HG03159 (cell line): ENCODE measurements at regions not wholly inside any gene's neighbourhood (a gene's known extent, or its start where the extent isn't known, plus 50 kb on each side); places are given as distances from the start of the nearest gene placed in this dataset.

ENCODE experiments used
- ATAC-seq: cut with Tn5 transposase; IDR thresholded peaks from one replicate; pipeline ENCODE4 v1.9.1; 2021; ENCODE audit warnings: mild to moderate bottlenecking, moderate library complexity; ENCODE audit not compliant: unreplicated experiment

DNA sequence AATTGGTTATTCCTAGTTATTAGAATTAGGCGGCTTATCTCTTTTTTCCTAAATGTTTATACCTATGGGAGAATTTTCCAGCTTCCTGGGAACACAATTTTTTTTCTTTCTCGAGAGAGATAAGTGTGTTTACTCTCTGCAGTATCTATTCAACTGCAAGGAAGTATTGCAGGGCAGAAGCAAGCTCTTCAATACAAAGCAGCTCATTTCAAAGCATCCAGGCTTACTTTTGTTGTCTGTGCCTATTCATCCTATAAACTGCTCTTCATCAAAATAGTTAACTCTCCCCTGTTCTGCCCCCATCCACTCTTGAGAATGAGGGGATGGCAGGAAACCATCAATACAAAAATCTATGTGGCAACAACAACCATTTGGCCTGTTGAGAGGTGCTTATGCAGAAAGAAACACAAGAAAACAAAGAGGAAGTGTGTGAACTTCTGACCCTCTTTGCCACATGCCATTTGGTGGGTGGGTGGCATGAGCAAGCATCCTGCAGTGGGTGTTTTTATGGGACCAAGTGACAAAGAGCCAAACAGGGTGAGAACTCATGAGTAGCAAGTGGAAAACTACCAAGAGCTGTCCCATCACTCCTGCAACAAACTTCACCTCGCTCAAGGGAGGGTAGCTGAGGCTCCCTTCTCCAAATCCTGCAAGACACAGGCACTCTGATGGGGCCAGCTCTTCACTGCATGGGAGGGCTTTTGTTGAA is 50.6 kb upstream of the MRPS6 start:
- ATAC-seq, result no peak

DNA sequence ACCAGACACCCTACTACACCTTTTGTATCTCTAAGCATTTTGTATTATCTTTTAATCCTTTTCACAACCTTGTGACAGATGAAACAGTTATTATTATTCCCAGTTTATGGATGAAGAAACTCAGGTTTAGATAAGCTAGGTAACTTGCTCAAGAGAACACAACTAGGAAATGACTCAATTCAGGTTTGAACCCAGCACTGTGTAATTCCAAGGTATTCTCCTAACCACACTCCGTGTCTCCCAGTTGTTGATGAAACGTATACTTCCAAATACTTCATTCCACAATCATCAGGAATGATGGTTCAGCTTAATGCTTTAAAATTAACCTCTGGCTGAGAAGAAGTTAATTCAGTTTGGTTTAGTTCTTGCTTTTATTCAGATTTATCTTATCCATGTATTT is 51.7 kb upstream of the MRPS6 start:
- no peak for ATAC-seq

DNA sequence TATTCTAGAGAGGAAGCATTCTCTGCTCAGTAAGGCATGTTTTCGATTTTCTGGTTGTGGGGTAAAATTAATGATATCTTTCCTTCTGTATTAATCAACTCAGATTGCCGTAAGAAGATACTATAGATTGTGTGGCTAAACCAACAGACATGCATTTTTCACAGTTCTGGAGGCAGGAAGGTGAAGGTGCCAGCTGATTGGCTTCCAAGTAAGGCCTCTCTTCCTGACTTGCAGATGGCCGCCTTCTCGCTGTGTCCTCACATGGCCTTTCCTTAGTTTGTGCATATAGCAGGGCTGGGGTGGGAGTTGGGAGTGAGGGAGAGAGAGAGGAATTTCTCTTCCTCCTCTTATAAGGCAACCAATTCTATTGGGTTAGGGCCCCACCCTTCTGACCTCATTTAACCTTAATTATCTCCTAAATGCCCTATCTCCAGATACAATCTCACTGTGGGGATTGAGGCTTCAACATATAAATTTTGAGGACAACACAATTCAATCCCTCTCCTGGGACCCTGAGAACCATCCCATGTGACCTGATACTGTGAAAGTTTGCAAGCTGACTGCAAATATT is 52.3 kb upstream of the MRPS6 start:
- ATAC-seq, result no peak

DNA sequence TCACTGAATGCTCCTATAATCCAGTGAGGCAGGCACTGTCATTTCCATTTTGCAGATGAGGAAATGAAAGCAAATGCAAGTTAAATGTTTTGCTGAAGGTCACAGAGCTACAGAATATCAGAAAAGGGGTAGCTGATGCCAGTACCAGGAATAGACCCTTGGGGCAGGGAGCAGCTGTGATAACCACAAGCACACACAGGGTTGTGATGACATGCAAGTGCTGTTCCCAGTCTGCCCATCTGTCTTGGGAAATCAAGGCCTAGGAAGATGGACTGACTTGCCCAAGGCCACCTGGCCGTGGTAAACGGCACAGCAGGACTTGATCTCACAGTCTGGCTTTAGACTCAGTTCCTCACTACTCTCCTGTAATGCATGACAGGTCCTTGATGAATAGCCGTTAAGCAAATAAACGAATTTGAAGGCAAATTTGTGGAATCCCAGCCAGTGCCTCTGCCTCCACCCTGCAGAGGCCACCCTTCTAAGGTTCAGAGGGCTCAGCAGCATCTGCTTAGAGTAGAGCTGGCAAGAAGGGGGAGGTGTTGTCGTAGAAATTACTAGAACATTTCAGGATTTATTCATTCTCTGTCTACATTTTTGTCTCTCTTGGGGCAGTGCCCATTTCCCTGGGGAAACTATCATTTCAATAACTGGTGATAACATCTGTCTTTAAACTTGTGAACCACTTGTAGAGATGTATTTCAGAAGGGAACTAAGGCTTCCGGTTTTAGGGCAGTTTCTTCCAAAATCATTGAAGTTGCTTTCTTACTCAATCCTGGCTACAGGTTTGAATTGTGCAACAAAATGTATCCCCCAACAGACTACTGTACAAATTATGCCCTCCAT is 53.2 kb upstream of the MRPS6 start:
- peak; percentile 41 for ATAC-seq

DNA sequence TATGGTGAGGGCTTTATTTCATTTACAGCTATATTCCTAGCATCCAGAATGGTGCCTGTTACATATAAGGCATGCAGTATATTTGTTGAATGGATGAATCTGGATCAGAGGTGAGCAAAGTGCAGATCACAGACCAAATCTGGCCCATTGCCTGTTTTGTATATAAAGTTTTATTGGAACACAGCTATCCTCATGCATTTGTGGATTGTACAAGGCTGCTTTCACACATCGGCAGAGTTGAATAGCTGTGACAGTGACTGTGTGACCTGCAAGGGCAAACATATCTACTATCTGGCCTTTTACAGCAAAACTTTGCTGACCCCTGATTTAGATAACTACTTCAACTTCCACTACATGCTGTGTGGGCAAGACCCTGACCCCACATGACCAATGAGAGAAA is 54.0 kb upstream of the MRPS6 start:
- no peak for ATAC-seq

DNA sequence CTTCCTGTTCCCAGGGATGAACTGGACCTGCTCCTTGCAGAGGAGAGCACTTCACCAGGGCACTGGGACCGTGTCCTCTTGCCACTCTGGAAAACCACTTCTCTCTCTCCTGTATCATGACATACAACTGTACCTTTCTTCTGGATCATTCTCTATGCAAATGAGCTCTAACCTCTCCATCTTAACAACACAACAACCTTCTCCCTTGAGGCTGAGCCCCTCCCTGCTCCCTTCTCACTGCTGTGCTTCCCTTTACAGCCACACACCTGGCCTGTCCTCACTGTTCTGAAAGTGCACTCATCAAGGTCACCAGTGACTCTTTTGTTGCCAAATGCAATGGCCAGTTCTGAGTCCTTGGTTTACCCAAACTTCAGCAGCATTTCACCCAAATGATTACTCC is 54.5 kb upstream of the MRPS6 start:
- ATAC-seq, result no peak

DNA sequence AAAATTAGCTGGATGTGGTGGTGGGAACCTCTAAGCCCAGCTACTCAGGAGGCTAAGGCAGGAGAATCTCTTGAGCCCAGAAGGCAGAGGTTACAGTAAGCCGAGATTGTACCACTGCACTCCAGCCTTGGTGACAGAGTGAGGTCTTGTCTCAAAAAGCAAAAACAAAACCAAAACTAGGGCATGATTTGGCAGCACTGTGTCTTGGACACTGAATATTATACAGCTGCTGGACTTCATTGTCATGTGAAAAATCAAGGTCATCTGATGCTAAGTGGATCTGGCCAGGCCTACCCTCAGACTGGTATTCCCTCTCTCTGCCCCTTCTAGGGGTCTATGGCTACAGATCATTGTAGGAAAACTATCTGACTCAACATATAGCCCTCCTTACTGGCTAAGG is 55.2 kb upstream of the MRPS6 start:
- ATAC-seq, result no peak

DNA sequence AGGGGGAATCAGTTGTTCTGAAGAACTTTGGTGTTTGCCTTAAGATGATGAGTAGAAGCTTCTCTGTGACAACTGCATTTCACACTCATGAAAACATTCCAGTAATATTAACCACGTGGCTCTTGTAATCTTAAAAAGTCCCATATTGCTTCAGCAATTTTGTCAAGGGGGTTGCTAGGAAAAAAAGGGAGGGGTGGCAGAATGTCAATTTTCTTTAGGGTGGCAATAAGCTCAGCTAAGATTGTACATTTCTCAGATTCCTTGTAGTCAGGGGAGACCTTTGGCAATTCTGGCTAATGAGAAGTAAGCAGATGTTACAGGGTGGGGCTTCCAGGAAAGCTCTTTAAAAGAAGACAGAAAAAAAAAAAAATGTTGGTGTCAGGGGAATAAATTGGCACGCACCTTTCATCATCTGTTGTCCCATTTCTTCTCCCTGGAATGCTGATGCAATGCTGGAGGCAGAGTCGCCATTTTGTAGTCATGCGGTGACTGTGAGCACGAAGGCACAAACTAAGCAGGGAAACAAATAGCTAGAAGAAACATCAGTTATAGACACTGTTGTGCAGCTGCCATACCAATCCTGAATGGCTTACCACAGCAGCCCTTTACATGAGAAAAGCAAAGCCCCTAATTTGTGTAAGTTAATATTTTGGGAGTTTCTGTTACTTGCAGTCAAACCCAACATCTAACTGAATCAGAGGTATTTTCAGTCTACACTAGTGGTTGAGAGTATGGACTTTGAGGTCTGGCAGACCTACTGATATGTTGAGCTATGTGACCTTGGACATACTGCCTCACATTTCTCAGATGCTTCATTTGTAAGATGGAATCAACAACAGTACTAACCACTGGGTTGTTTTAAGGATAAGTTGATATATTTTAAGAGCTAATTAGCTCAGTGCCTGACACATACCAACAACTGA is 56.1 kb upstream of the MRPS6 start:
- no peak for ATAC-seq

DNA sequence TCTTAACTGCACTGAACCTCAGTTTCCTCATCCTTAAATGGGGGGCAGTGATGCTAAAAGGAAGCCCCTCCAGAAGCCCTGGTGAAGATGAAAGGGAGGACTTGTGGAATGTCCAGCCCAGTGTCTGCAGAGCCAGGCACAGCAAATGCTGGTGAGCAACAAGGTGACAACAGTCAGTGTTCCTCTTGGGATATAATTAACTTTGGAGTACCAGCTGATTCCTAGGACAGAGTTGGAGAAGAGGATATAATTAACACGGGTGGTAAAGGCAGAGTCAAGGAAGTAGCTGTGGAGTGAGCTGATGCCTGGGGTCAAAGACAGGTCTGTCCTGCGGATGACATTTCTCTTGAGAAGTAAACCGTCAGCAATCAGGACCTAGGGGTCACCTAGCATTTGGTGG is 60.7 kb upstream of the MRPS6 start:
- ATAC-seq, result no peak

DNA sequence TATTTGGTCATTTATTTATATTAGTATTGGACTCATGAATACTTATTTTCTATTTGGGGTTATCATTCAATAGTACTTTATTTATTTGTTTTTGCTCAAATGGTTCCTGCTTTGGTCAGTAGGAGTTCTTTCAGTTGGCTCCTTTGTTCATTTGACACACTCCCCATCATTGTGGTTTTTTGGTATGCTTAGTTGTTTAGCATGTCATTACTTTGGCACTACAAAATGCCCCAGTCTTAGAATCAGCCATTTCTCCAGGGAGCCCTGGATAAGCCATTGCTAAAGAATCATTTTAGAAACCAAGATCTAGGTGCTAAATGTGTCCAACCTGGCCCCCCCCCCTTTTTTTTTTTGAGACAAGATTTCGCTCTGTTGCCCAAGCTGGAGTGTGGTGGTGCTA is 61.7 kb upstream of the MRPS6 start:
- ATAC-seq, result no peak

DNA sequence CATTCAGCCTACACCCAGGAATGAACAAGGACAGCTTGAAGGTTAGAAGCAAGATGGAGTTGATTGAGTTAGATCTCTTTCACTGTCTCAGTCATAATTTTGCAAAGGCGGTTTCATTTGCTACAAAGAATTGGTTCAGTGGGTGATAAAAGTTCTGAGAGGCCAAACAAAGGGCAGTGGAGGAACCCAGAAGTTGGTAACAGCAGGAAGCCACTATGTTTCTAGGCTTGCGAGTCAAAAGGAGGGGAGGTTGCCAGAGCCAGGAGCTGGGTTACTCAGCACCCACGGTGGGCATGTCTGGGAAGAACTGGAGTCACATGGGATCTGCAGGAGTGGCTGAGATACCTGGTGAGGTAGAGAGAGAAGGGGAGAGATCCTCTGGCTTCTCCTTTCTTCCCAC is 64.2 kb upstream of the MRPS6 start:
- no peak for ATAC-seq

DNA sequence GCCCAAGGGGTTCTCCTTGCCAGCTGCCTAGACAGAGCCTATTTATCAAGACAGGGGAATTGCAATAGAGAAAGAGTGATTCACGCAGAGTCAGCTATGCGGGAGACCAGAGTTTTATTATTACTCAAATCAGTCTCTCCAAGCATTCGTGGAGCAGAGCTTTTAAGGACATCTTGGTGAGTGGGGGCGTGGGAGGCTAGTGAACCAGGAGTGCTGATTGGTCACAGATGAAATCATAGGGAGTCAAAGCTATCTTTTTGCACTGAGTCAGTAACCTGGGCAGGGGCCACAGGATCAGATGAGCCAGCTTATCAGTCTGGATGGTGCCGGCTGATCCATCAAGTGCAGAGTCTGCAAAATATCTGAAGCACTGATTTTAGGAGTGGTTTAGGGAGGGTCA is 64.8 kb upstream of the MRPS6 start:
- no peak for ATAC-seq

DNA sequence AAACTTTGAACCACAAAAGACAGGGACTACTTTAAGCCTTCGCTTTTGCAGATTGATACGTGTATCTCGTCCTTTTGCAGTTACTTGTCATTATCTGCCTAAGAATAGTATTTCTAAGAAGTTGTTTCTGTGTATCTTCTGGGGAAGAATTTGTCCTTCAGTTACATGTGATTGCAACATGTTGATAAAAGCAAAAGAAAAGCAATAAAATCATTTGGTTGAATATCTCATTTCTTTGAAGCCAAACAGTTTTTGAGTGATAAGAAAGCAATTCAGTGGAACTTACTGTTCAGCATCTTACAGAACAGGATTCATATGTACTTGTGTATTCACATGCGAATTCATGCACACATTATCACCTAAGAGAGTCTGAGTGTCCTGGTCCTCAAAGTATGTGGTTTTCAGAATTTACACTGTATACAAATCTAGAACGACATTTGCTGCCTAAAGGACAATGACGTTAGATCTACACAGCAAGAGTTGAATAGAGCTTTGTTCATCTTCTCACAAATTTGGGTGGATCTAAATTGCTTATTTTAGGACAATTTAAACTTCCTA is 66.7 kb upstream of the MRPS6 start:
- ATAC-seq, result no peak

DNA sequence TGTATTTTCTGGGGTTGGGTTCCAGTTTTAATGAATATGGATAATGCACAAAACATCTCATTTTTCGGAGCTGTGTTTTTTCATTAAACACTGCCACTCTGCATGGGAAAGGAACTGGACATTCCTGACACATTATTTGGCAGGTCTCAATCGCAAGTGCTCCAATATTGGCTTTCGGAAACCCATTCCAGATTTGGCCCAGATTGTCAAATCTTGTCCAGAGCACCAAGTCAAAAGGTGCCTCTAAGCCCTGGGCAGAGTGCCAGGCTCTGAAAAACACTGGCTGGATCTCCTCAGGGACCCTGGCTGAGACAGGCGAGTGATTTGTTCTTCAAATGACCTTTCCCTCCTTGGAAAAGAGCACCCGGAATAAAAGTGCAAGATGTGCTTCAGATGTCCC is 68.4 kb upstream of the MRPS6 start:
- no peak for ATAC-seq

DNA sequence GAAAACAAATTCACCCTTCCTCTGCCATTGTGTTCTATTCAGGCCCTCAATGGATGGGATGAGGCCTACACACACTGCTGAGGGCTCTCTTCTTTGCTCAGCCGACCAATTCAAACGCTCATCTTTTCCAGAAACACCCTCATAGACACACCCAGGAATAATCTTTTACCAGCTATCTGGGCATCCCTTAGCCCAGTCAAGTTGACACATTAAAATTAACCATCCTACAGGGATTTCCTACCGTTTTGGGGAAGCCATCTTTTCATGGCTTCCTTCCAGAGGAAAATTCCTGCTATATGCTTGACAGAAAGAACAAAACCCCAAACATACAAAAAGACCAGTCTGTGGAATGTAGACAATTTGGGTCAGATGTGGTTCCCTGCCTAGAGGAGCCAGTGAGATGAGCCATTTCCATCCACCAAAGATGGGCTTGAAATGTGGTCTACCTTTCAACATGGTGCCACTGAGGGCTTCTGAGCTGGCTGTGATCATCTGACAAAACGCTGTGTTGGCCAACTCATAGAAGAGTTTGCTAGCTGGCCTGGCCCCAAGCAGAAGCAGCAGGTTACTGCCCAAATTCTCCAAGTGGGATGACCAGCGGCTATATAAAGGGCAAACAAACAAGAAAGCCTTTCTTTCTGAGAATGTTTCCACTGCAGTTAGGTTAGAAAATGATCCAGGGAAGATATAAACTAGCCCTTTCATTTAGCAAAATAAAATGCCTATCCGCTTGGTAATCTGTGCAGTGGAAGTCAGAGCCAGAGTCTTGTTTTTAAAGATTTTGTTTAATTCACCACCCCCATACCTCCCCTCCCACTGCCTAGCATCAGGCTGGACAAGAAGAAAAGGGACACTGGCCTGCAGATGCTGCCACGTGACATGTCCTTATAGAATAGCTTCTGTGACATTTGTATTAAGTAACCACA is 69.1 kb upstream of the MRPS6 start:
- no peak for ATAC-seq

DNA sequence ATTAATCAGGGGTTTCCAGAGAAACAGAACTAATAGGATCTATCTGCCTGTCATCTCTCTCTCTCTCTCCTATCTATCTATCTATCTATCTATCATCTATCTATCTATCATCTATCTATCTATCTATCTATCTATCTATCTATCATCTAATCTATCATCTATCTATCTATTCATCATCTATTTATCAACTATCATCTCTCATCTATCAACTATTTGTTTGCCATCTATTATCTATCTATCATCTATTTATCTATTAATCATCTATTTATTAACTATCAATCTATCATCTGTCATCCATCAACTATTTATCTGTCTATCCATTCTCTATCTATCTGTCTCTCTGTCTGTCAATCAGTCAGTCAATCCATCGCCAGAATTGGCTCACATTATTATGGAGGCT is 70.0 kb upstream of the MRPS6 start:
- no peak for ATAC-seq

DNA sequence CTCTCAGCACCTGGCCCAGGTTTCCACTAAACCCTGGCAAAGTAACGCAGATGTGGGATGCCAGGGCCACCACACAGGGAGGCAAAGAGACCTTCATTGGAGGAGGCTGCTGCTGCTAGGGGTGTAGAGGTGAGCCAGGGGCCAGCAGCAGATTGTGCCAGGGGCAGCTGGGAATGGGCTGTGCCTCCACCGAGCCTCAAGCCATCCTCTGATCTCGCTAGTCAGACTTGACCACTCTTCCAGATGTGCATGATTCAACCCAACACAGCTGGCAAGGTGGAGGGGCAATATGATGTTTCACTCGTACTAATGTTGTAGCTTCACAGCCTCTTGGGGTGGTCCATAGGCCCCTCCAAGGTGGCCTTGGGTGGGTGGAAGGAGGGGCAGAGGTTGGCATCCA is 73.0 kb upstream of the MRPS6 start:
- ATAC-seq, result no peak

DNA sequence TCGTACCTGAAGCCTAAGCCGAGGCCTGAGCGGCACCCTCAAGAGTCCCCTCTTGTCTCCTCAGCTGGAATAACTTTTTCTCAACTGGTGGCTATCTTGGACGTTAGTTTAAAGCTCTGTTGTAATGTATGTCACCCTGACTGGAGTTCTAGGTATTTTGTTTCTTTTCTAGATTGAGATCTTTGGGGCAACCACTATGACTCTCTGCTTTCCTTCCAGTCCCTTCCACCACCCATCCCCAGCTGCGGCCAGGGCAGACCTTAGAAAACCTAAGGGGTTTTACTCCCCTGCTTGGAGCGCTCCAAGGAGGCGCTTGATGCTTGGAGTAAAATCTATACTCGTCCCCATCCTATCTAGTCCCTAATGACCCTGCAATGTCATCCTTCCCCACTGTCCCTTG is 74.6 kb upstream of the MRPS6 start:
- no peak for ATAC-seq

DNA sequence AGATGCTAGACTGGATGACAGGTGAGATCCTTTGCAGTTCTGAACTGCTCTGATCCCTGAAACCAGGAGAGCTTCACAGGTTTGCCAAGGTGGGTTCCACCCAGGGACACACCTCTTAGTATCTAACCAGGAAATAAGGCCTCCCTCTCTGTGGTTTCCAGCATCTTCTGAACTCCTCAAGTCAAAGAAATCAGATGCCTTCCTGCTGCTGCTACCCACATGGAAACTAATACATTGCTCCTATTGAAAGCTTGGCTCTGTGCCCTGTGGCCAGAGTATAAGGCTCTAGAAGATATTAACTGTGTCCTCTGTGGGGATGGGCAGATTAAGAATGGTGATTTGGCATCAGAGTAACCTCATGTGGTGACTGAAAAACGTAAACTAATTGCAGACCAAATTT is 75.0 kb upstream of the MRPS6 start:
- ATAC-seq, result no peak

DNA sequence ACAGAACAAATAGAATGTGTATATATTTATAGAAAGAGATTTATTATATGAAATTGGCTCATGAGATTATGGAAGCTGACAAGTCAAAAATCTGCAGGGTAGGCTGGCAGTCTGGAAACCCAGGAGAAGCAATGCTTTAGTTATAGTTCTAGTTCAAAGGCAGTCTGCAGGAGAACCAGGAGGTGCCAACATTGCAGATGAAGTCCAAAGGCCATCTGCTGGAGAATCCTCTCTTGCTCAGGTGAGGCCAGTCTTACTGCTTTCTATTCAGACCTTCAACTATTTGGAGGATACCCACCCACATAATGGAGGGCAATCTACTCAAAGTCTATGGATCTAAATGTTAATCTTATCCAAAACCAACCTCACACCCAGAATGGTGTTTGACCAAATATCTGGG is 75.9 kb upstream of the MRPS6 start:
- ATAC-seq, result no peak
